GM12878 (cell line): ENCODE measurements at regions not wholly inside any gene's neighbourhood (a gene's known extent, or its start where the extent isn't known, plus 50 kb on each side); places are given as distances from the start of the nearest gene placed in this dataset.

Experiments
- ATAC-seq: fragments of 200-7000 bp; cut with Tn5 transposase; 3 replicates; pipeline ENCODE4 v1.9.1; 2020; ENCODE audit warnings: mild to moderate bottlenecking, moderate library complexity
- BruUV-seq: library from RNA; stranded (reverse); fragments of 400-500 nt; replicated peaks from 2 replicates; lab custom pipeline; 2021; lab: Mats Ljungman, UMichigan
- CTCF ChIA-PET: fragments of 300-600 bp; sonication (Branson Sonifier 250); formaldehyde crosslinking; extraction: SDS; loops from one replicate; lab custom pipeline; 2021; ENCODE audit warnings: inconsistent platforms; lab: Yijun Ruan, JAX
- POLR2A ChIA-PET: fragments of 350-600 bp; formaldehyde crosslinking; extraction: SDS; loops from one replicate; lab custom pipeline; 2021; ENCODE audit warnings: inconsistent platforms; lab: Charles Lee
- RAD21 ChIA-PET: fragments of 300-600 bp; sonication (Branson Sonifier 250); formaldehyde crosslinking; loops from one replicate; lab custom pipeline; 2023; ENCODE audit warnings: antibody characterized with exemption; ENCODE audit not compliant: unreplicated experiment; lab: Charles Lee
- SMC1A ChIA-PET: fragments of 300-600 bp; sonication (Branson Sonifier 250); formaldehyde crosslinking; loops from one replicate; lab custom pipeline; 2023; ENCODE audit not compliant: unreplicated experiment, uncharacterized antibody; lab: Charles Lee
- DNase-seq: peaks from one replicate; pipeline ENCODE4 v3.0.0-alpha.2; 2011; ENCODE audit warnings: low read depth, low spot score
- FAIRE-seq: peaks from 3 replicates; lab custom pipeline; 2011; peaks lifted over from hg19 to GRCh38; lab: Jason Lieb, UNC
- H2AFZ ChIP-seq: 2 replicates; pipeline ENCODE4 v1.6.0; 2011; ENCODE audit warnings: low read depth, low read length, control low read depth; ENCODE audit not compliant: control insufficient read depth
- H3K27ac ChIP-seq: 2 replicates; pipeline ENCODE4 v1.5.1; 2011; ENCODE audit warnings: control low read depth; ENCODE audit not compliant: control insufficient read depth, insufficient read depth
- H3K27me3 ChIP-seq, 2 experiments: replicated peaks in 1 of 2; 2 replicates each; pipeline versions ENCODE4 v1.6.0 to v1.6.1; 2011; ENCODE audit warnings: low read length in 1 of 2; ENCODE audit not compliant: control insufficient read depth in 2 of 2, insufficient read depth in 2 of 2
- H3K36me3 ChIP-seq, 2 experiments: 2 replicates each; pipeline ENCODE4 v1.5.1; 2011; ENCODE audit warnings: low read length in 1 of 2; ENCODE audit not compliant: control insufficient read depth in 2 of 2, insufficient read depth in 2 of 2
- H3K4me1 ChIP-seq: 2 replicates; pipeline ENCODE4 v1.6.1; 2011; ENCODE audit warnings: mild to moderate bottlenecking, low read length, moderate library complexity, mixed read lengths; ENCODE audit not compliant: control insufficient read depth, insufficient read depth
- H3K4me2 ChIP-seq: 2 replicates; pipeline ENCODE4 v1.6.0; 2011; ENCODE audit warnings: control low read depth; ENCODE audit not compliant: control insufficient read depth, insufficient read depth
- H3K4me3 ChIP-seq: fragments of 200-600 bp; sonication (generic); 2 replicates; pipeline ENCODE4 v1.5.1; 2016
- H3K79me2 ChIP-seq: 2 replicates; pipeline ENCODE4 v1.6.0; 2011; ENCODE audit warnings: low read length; ENCODE audit not compliant: control insufficient read depth, insufficient read depth
- H3K9ac ChIP-seq: 2 replicates; pipeline ENCODE4 v1.8.0; 2011; ENCODE audit warnings: low read length, control low read depth, mixed read lengths; ENCODE audit not compliant: control insufficient read depth, insufficient read depth
- H3K9me3 ChIP-seq: replicated peaks from 3 replicates; pipeline ENCODE4 v1.5.1; 2011; ENCODE audit warnings: mild to moderate bottlenecking, low read length; ENCODE audit not compliant: control insufficient read depth, insufficient read depth
- H4K20me1 ChIP-seq: 2 replicates; pipeline ENCODE4 v1.6.0; 2011; ENCODE audit not compliant: control insufficient read depth, insufficient read depth
- ESRRA ChIP-seq: IDR thresholded peaks from 2 replicates; pipeline ENCODE4 v1.6.1; 2012; ENCODE audit warnings: mild to moderate bottlenecking, low read length, improper control_type of control experiment
- FOXK2 ChIP-seq: fragments of 450-650 bp; IDR thresholded peaks from 2 replicates; pipeline ENCODE4 v1.6.1; 2017; ENCODE audit warnings: mild to moderate bottlenecking, moderate library complexity
- RUNX3 ChIP-seq: IDR thresholded peaks from 2 replicates; pipeline ENCODE4 v1.6.1; 2012; ENCODE audit warnings: low read length, inconsistent platforms
- SPI1 ChIP-seq: IDR thresholded peaks from 2 replicates; pipeline ENCODE4 v1.6.1; 2011; ENCODE audit warnings: low read depth, mild to moderate bottlenecking, low read length, moderate library complexity, borderline replicate concordance; ENCODE audit not compliant: insufficient read depth
- WGBS: methylation state at CpG from one replicate; pipeline ENCODE4 v1.1.6; 2016; ENCODE audit warnings: low lambda C conversion rate; ENCODE audit not compliant: insufficient replicate concordance, insufficient coverage; ENCODE audit errors: missing lambda C conversion rate; 5-methylcytosine and 5-hydroxymethylcytosine counted together
- in situ Hi-C: fragments of 300-500 bp; cut with MboI; formaldehyde crosslinking; loops from 9 replicates; pipeline ENCODE4 v1.14.3; 2018; ENCODE audit warnings: mixed read lengths
- intact Hi-C: fragments of 100-400 bp; cut with micrococcal nuclease; formaldehyde crosslinking; loops from one replicate; pipeline ENCODE4 v1.14.2; 2022; ENCODE audit not compliant: unreplicated experiment

GRCh38 chr18:25927830-25928229 is 162.6 kb downstream of the SS18 start:
- BruUV-seq, result no TSS peak
- H3K4me1 ChIP-seq, result no peaks in the 10 kb centered on the region
- DNase-seq (no peak), ATAC-seq (peak; percentile 25; the same call in 2 of the 3 replicates), FAIRE-seq (no peak)
- H3K36me3 ChIP-seq, result no peaks in the 10 kb centered on the region
- SMC1A ChIA-PET, result no interaction called here
- H3K9me3 ChIP-seq, result no peaks in the 10 kb centered on the region
- H3K27ac ChIP-seq, result no peak overlapping the region
- intact Hi-C loops (no loop called here), in situ Hi-C loops (loop anchor here (10.0 kb wide), 1 partner anchor 227 kb away; no protein-coding TSS in a partner anchor)
- POLR2A ChIA-PET, result no interaction called here
- RAD21 ChIA-PET, result no interaction called here
- peak overlapping the region; percentile 28; the same call in 1 of the 2 replicates for H2AFZ ChIP-seq
- H4K20me1 ChIP-seq, result no peaks in the 10 kb centered on the region
- 0% methylated on average over 2 of the region's 2 CpGs for WGBS
- CTCF ChIA-PET, result interaction anchor here (0.9 kb wide), 1 partner anchor 409 kb away, joined by 3 read pairs; no protein-coding TSS in a partner anchor
- H3K4me3 ChIP-seq, result no peak overlapping the region
- no peaks in the 10 kb centered on the region for H3K27me3 ChIP-seq
- no peaks in the 10 kb centered on the region for H3K79me2 ChIP-seq
- no peak overlapping the region for H3K4me2 ChIP-seq
- TF ChIP-seq RUNX3, result 0 out of 2 replicates have a peak, but pooled peaks have one; percentile 22
- no peak for TF ChIP-seq FOXK2
- no peak for TF ChIP-seq ESRRA
- no peak overlapping the region for H3K9ac ChIP-seq

- ChIA-PET SMC1A (interaction anchor here (0.6 kb wide), 1 partner anchor 62 kb away, joined by 3 read pairs; no protein-coding TSS in a partner anchor), POLR2A (no interaction called here)
- intact Hi-C loops, result no loop called here
Observed at GRCh38 chr18:25923193-25923592, 167.2 kb downstream of the SS18 start.

More at GRCh38 chr18:25923193-25923592, 167.2 kb downstream of the SS18 start:
- Histone ChIP-seq H3K4me2 (no peak overlapping the region), H3K9me3 (no peaks in the 10 kb centered on the region), H3K4me3 (no peak overlapping the region), H3K27me3 (no peaks in the 10 kb centered on the region), H3K9ac (no peak overlapping the region), H3K4me1 (no peaks in the 10 kb centered on the region), H3K27ac (no peak overlapping the region), H3K79me2 (no peaks in the 10 kb centered on the region), H2AFZ (no peak overlapping the region), H3K36me3 (no peaks in the 10 kb centered on the region), H4K20me1 (no peaks in the 10 kb centered on the region)
- ATAC-seq, result no peak
- RAD21 ChIA-PET, result no interaction called here
- in situ Hi-C loops, result loop anchor here (10.0 kb wide), 1 partner anchor 232 kb away; no protein-coding TSS in a partner anchor
- no TSS peak for BruUV-seq
- TF ChIP-seq SPI1, result 0 out of 2 replicates have a peak, but pooled peaks have one; percentile 45
- no peak for TF ChIP-seq ESRRA
- WGBS, result 97% methylated on average over 4 of the region's 4 CpGs
- no peak for FAIRE-seq
- CTCF ChIA-PET, result interaction anchor here (0.6 to 0.7 kb wide), 2 partner anchors 14 to 694 kb away, joined by 3 read pairs; no protein-coding TSS in a partner anchor
- DNase-seq, result no peak
